ENCODE measurements at regions not wholly inside any gene's neighbourhood (a gene's known extent, or its start where the extent isn't known, plus 50 kb on each side); places are given as distances from the start of the nearest gene placed in this dataset.

- ATAC-seq (ENCODE audit: low read depth), result no peak
- no peak for TF ChIP-seq CTCF (IDR thresholded peaks at IDR 0.05)
- intact Hi-C loops (cut with micrococcal nuclease), result no loop called here
Measured at GRCh38 chr1:2908081-2908480, 106.6 kb upstream of the TTC34 start.

GRCh38 chr1:2908561-2908960, 107.1 kb upstream of the TTC34 start:
- no peaks in the 10 kb centered on the region for H3K4me1 Mint-ChIP-seq
- no peak overlapping the region for H3K27ac Mint-ChIP-seq
- no peak for TF ChIP-seq CTCF (IDR thresholded peaks at IDR 0.05)
- no peak for ATAC-seq (ENCODE audit: low read depth)
- no peak for DNase-seq
- no peaks in the 10 kb centered on the region for H3K36me3 Mint-ChIP-seq (ENCODE audit: low read depth)
- intact Hi-C loops (cut with micrococcal nuclease), result no loop called here
- CTCF ChIA-PET, result no interaction called here
- no peaks in the 10 kb centered on the region for H3K27me3 Mint-ChIP-seq
- H3K4me3 Mint-ChIP-seq, result no peak overlapping the region
- POLR2A ChIA-PET, result no interaction called here
- H3K9me3 Mint-ChIP-seq, result no peaks in the 10 kb centered on the region

More at GRCh38 chr1:2908081-2908480, 106.6 kb upstream of the TTC34 start:
- Mint-ChIP-seq H3K4me1 (no peaks in the 10 kb centered on the region), H3K36me3 (ENCODE audit: low read depth) (no peaks in the 10 kb centered on the region), H3K4me3 (no peak overlapping the region), H3K9me3 (no peaks in the 10 kb centered on the region), H3K27ac (no peak overlapping the region), H3K27me3 (no peaks in the 10 kb centered on the region)
- ChIA-PET CTCF (no interaction called here), POLR2A (no interaction called here)
- DNase-seq, result no peak

- DNase-seq (no peak), ATAC-seq (ENCODE audit: low read depth) (no peak)
- POLR2A ChIA-PET, result no interaction called here
- intact Hi-C loops (cut with micrococcal nuclease), result no loop called here
- H3K36me3 Mint-ChIP-seq (ENCODE audit: low read depth), result no peaks in the 10 kb centered on the region
- no peak overlapping the region for H3K27ac Mint-ChIP-seq
- no peak for TF ChIP-seq CTCF (IDR thresholded peaks at IDR 0.05)
- no peaks in the 10 kb centered on the region for H3K9me3 Mint-ChIP-seq
- H3K4me3 Mint-ChIP-seq, result no peak overlapping the region
- H3K4me1 Mint-ChIP-seq, result no peaks in the 10 kb centered on the region
- H3K27me3 Mint-ChIP-seq, result no peaks in the 10 kb centered on the region
- CTCF ChIA-PET, result no interaction called here
Measured at GRCh38 chr1:2909797-2910196, 108.3 kb upstream of the TTC34 start.

- no peak for DNase-seq
- Mint-ChIP-seq H3K4me3 (no peak overlapping the region), H3K9me3 (no peaks in the 10 kb centered on the region), H3K4me1 (no peaks in the 10 kb centered on the region), H3K27me3 (no peaks in the 10 kb centered on the region), H3K36me3 (ENCODE audit: low read depth) (no peaks in the 10 kb centered on the region), H3K27ac (no peak overlapping the region)
- intact Hi-C loops (cut with micrococcal nuclease), result no loop called here
- no peak for ATAC-seq (ENCODE audit: low read depth)
- POLR2A ChIA-PET, result no interaction called here
- CTCF ChIA-PET, result no interaction called here
- TF ChIP-seq CTCF (IDR thresholded peaks at IDR 0.05), result no peak
Measured at GRCh38 chr1:2910211-2910610, 108.7 kb upstream of the TTC34 start.

GRCh38 chr1:2911421-2912178, 109.7 kb upstream of the ACTRT2 start:
- Mint-ChIP-seq H3K36me3 (ENCODE audit: low read depth) (no peaks in the 10 kb centered on the region), H3K9me3 (no peaks in the 10 kb centered on the region), H3K27me3 (no peaks in the 10 kb centered on the region), H3K4me1 (no peaks in the 10 kb centered on the region), H3K27ac (no peak overlapping the region), H3K4me3 (no peak overlapping the region)
- CTCF ChIA-PET, result interaction anchor here (0.9 kb wide), 1 partner anchor 10 kb away, joined by 3 read pairs; no protein-coding TSS in a partner anchor
- ATAC-seq (ENCODE audit: low read depth) (no peak), DNase-seq (no peak)
- TF ChIP-seq CTCF (IDR thresholded peaks at IDR 0.05), result no peak
- intact Hi-C loops (cut with micrococcal nuclease), result no loop called here
- POLR2A ChIA-PET, result no interaction called here

All from activated B cell treated with CpG ODN at 0.5 μM for 24 hours (primary cell).